ENCODE measurements at regions not wholly inside any gene's neighbourhood (a gene's known extent, or its start where the extent isn't known, plus 50 kb on each side); places are given as distances from the start of the nearest gene placed in this dataset.

DNA sequence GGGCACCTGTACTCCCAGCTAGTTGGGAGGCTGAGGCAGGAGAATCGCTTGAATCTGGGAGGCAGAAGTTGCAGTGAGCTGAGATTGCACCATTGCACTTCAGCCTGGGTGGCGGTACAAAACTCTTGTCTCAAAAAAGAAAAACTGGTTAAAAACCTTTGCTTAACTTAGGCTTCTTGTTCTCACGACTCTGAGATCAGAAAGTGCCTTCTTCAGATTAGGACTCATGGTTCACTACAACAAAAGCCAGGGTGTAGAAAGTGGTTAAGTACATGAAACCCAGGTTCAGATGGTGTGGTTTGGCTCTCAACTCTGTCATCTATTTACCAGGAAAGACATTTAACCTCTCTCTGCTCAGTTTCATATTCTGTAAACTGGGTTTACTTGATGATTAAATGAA, 168.4 kb downstream of the TUSC7 start:
- TF ChIP-seq POLR2A (IDR thresholded peaks at IDR 0.05), result no peak
- TF ChIP-seq, protein P1, sequence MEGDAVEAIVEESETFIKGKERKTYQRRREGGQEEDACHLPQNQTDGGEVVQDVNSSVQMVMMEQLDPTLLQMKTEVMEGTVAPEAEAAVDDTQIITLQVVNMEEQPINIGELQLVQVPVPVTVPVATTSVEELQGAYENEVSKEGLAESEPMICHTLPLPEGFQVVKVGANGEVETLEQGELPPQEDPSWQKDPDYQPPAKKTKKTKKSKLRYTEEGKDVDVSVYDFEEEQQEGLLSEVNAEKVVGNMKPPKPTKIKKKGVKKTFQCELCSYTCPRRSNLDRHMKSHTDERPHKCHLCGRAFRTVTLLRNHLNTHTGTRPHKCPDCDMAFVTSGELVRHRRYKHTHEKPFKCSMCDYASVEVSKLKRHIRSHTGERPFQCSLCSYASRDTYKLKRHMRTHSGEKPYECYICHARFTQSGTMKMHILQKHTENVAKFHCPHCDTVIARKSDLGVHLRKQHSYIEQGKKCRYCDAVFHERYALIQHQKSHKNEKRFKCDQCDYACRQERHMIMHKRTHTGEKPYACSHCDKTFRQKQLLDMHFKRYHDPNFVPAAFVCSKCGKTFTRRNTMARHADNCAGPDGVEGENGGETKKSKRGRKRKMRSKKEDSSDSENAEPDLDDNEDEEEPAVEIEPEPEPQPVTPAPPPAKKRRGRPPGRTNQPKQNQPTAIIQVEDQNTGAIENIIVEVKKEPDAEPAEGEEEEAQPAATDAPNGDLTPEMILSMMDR (IDR thresholded peaks at IDR 0.05), result no peak
- no peak for TF ChIP-seq POLR2AphosphoS5 (IDR thresholded peaks at IDR 0.05)

Data from prostate gland (tissue), 2 donors.